ENCODE measurements at regions not wholly inside any gene's neighbourhood (a gene's known extent, or its start where the extent isn't known, plus 50 kb on each side); places are given as distances from the start of the nearest gene placed in this dataset.

- TF ChIP-seq CTCF (IDR thresholded peaks at IDR 0.05; ENCODE audit: insufficient read depth, low read length, poor library complexity, severe bottlenecking): no peak
- no peak for TF ChIP-seq EZH2phosphoT487 (conservative IDR thresholded peaks at IDR 0.05; ENCODE audit: low read length)
Observed at GRCh38 chr2:3078684-3079083, 298.9 kb downstream of the EIPR1 start.

All from SU-DHL-6 (cell line).